Lower leg skin (tissue), 3 donors: ENCODE measurements at regions not wholly inside any gene's neighbourhood (a gene's known extent, or its start where the extent isn't known, plus 50 kb on each side); places are given as distances from the start of the nearest gene placed in this dataset.

Experiments
- POLR2A ChIP-seq, 2 donors: fragments of 450-650 bp; IDR thresholded peaks; one replicate each; pipeline ENCODE4 v1.6.1; 2016 to 2017; ENCODE audit warnings: antibody characterized with exemption in 2 of 2, mild to moderate bottlenecking in 1 of 2, moderate library complexity in 1 of 2
- TF ChIP-seq, protein P1 (sequence below), 3 donors: fragments of 450-650 bp; IDR thresholded peaks; one replicate each; pipeline ENCODE4 v1.5.1; 2016; ENCODE audit warnings: antibody characterized with exemption in 3 of 3, mild to moderate bottlenecking in 3 of 3, moderate library complexity in 2 of 3

DNA sequence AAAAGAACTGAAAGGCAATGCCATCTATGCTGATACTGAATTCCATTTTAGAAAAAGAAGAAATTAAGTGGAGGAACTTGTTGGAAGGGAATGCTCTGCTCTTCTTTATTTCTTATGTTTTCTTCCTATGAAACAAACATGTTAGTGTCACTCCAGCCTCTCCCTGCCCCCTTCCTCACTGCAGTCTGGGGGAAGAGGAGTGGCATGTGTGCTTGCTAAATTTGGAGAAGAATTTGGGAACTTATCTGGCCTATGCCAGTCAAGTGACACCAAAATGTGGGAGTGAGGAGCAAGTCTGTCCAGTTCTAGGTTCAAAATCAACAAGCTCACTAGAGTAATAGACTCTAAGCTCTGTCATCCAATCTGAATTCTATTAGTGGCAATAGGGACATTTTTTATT, 214.6 kb downstream of the RBM26 start:
- TF ChIP-seq, protein P1, sequence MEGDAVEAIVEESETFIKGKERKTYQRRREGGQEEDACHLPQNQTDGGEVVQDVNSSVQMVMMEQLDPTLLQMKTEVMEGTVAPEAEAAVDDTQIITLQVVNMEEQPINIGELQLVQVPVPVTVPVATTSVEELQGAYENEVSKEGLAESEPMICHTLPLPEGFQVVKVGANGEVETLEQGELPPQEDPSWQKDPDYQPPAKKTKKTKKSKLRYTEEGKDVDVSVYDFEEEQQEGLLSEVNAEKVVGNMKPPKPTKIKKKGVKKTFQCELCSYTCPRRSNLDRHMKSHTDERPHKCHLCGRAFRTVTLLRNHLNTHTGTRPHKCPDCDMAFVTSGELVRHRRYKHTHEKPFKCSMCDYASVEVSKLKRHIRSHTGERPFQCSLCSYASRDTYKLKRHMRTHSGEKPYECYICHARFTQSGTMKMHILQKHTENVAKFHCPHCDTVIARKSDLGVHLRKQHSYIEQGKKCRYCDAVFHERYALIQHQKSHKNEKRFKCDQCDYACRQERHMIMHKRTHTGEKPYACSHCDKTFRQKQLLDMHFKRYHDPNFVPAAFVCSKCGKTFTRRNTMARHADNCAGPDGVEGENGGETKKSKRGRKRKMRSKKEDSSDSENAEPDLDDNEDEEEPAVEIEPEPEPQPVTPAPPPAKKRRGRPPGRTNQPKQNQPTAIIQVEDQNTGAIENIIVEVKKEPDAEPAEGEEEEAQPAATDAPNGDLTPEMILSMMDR (IDR thresholded peaks at IDR 0.05): no peak
- no peak for TF ChIP-seq POLR2A (IDR thresholded peaks at IDR 0.05)
